Uterus (tissue), 2 donors: ENCODE measurements at regions not wholly inside any gene's neighbourhood (a gene's known extent, or its start where the extent isn't known, plus 50 kb on each side); places are given as distances from the start of the nearest gene placed in this dataset.

Experiments used
- CTCF ChIP-seq, 4 experiments: fragments of 200-600 bp in 2 of 4; fragments of 450-650 bp in 2 of 4; sonication (generic) in 2 of 4; IDR thresholded peaks; one replicate each; pipeline ENCODE4 v1.5.1; 2016 to 2019; ENCODE audit warnings: antibody characterized with exemption in 4 of 4, mild to moderate bottlenecking in 2 of 4, moderate library complexity in 1 of 4
- POLR2A ChIP-seq, 2 donors: fragments of 450-650 bp; IDR thresholded peaks; one replicate each; pipeline ENCODE4 v1.6.1; 2016; ENCODE audit warnings: antibody characterized with exemption in 2 of 2, mild to moderate bottlenecking in 1 of 2, moderate library complexity in 1 of 2

- TF ChIP-seq POLR2A (IDR thresholded peaks at IDR 0.05), result no peak
- TF ChIP-seq CTCF (IDR thresholded peaks at IDR 0.05), result no peak
Observed at GRCh38 chr5:105922574-105922973, 1748.2 kb downstream of the EFNA5 start.
